ENCODE measurements at regions not wholly inside any gene's neighbourhood (a gene's known extent, or its start where the extent isn't known, plus 50 kb on each side); places are given as distances from the start of the nearest gene placed in this dataset.

DNA sequence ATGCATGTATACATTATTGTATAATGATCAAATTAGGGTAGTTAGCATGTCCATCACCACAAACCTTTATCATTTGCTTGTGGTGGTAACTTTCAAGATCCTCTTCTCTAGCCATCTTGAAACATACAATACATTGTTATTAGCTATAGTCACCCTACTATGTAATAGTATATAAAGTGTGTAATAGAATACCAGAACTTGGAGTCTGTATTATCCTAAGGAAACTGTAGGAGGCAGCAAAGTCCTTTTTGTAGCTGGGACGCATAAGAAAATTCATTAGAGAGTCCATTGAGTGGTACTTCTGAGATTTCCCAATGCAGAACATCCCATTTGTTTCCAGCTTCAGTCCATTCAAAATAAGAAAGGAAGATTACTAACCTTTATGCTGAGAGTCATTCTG, 325.9 kb upstream of the LRFN5 start:
- DNase-seq (ENCODE audit: low read depth): no peak

DNA sequence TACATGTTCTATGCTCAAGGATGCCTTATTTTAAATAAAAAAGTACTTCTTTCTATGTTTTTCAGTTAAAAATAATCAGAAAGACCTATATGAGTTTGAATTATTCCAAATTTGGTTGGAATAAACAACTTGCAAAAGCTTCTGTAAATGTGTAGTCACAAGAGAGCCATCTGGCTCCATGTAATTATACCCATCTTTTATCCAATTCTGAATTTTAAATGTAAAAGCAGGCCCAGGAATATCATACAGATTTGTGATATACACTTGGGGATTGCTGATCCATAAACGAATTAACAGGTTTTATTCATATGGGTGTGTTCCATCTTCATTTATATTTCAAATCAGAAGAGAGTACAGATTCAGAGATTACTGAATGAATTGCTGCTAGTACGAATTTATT, 329.2 kb upstream of the LRFN5 start:
- H3K4me3 ChIP-seq (ENCODE audit: low read length): no peak overlapping the region
- no peak for DNase-seq (ENCODE audit: low read depth)
- TF ChIP-seq CTCF (conservative IDR thresholded peaks at IDR 0.05; ENCODE audit: low read length): no peak

More for the DNA sequence above, 325.9 kb upstream of the LRFN5 start:
- peak; percentile 10; the same call in 1 of the 2 replicates for TF ChIP-seq CTCF (conservative IDR thresholded peaks at IDR 0.05; ENCODE audit: low read length)
- H3K4me3 ChIP-seq (ENCODE audit: low read length): no peak overlapping the region

DNA sequence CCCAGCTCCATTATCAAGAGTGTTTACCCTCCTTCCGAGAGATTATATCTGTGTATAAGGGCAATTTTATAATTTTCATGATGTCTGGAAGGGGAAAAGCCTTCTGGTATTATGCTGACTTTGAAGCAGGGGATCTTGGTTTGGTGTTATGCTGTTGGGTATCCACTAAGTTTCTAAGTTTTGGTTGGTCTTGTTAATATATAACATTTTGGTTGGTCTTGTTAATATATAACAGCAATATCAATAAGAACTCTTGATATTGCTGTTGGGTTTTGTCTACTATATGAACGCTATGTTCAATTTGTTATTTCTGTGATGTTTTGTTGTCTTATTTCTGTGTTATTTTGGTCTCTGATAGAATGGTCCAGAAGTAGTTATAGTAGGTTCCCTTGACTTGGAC, 349.2 kb upstream of the LRFN5 start:
- no peak for DNase-seq (ENCODE audit: low read depth)
- H3K4me3 ChIP-seq (ENCODE audit: low read length): no peak overlapping the region
- no peak for TF ChIP-seq CTCF (conservative IDR thresholded peaks at IDR 0.05; ENCODE audit: low read length)

DNA sequence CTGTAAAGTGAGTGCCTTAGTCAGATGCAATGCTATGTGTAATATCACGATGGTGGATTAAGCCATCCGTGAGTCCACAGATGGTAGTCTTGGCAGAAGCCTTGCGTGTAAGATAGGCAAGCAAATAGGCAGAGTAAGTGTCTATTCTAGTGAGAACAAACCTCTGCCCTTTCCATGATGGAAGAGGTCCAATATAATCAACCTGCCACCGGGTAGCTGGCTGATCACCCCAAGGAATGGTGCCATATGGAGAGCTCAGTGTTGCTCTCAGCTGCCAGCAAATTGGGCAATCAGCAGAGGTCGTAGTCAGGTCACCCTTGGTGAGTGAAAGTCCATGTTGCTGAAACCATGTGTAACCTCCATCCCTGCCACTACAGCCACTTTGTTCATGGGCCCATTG, 371.2 kb upstream of the LRFN5 start:
- no peak for TF ChIP-seq CTCF (conservative IDR thresholded peaks at IDR 0.05; ENCODE audit: low read length)
- H3K4me3 ChIP-seq (ENCODE audit: low read length): no peak overlapping the region
- DNase-seq (ENCODE audit: low read depth): no peak

DNA sequence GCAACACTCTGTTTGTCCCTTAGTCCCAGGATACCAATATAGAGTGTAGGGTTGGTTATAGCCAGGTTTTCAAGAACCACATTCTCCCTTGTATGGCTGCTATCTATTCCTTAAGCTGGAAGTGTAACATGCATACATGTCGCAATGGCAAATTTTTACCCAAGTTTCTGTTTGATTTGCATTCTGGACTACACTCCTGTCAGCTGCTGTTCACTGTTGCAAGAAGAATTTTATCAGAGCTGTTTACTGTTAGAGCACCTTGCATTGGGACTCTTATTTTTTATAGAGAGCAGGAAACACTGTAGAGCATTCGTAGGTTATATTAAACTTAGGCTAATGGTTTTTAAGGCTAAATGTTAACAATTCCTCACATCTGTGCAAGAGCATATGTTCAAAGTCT, 376.0 kb upstream of the LRFN5 start:
- H3K4me3 ChIP-seq (ENCODE audit: low read length): no peak overlapping the region
- DNase-seq (ENCODE audit: low read depth): no peak
- no peak for TF ChIP-seq CTCF (conservative IDR thresholded peaks at IDR 0.05; ENCODE audit: low read length)

DNA sequence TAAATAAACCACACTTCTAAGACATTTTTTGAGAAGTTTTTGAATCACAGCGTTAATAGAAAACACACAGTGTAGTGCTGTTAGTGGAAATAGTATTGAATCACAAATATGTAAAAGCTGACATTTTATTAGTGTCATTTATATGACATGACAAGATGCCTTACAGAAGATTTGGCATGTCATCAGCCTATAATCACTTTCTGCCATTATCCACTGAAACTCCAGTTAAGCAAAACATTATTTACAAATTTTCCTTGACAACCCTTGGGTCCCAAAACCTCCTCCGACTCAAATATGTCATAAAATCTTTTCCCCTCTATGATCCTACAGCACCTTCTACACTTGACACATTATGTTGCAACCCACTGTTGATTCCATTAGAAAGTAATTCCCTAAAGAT, 376.9 kb upstream of the LRFN5 start:
- H3K4me3 ChIP-seq (ENCODE audit: low read length): no peak overlapping the region
- TF ChIP-seq CTCF (conservative IDR thresholded peaks at IDR 0.05; ENCODE audit: low read length): no peak
- no peak for DNase-seq (ENCODE audit: low read depth)

DNA sequence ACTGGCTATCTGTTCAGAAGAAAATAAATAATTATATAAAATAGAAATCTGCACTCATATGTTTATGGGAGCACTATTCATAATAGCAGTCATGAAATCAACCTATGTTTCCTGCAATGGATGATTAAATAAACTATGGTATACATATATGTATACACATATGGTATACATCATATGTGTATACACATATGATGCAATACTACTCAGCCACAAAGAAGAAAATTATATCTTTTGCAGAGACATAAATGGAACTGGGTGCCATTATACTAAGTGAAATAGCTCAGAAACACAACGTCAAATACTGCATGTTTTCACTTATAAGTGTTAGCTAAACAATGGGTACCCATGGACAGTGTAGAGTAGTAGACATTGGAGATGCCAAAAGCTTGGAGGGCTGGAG, 381.2 kb upstream of the LRFN5 start:
- no peak for DNase-seq (ENCODE audit: low read depth)
- no peak overlapping the region for H3K4me3 ChIP-seq (ENCODE audit: low read length)
- no peak for TF ChIP-seq CTCF (conservative IDR thresholded peaks at IDR 0.05; ENCODE audit: low read length)

All from AG10803 (cell line).